Gastrocnemius medialis (tissue), 4 donors: ENCODE measurements at regions not wholly inside any gene's neighbourhood (a gene's known extent, or its start where the extent isn't known, plus 50 kb on each side); places are given as distances from the start of the nearest gene placed in this dataset.
"Not testable (repeated sequence)": the region's sequence is repeated elsewhere in the genome, so short reads cannot be mapped to it uniquely, and the experiment has no call there.

Experiments
- ATAC-seq, 2 donors: fragments of 150-250 bp; one replicate each; pipeline ENCODE4 v1.9.1; 2016
- DNase-seq, 2 donors: peaks; one replicate each; pipeline ENCODE4 v3.0.0-alpha.2; 2019
- H3K27ac ChIP-seq, 4 donors: fragments of 200-600 bp; sonication (generic); 1 replicate in 1 of 4; 2 replicates in 3 of 4; pipeline ENCODE4 v1.5.1; 2016 to 2018; ENCODE audit warnings: mild to moderate bottlenecking in 2 of 4, moderate library complexity in 1 of 4
- H3K27me3 ChIP-seq, 3 donors: fragments of 200-600 bp; sonication (generic) in 2 of 3; 1 replicate in 1 of 3; 2 replicates in 2 of 3; pipeline versions ENCODE4 v1.5.1 to v1.6.0; 2016 to 2019; ENCODE audit warnings: mild to moderate bottlenecking in 1 of 3, moderate library complexity in 1 of 3
- H3K36me3 ChIP-seq, 2 donors: fragments of 200-600 bp; sonication (generic) in 1 of 2; one replicate each; pipeline ENCODE4 v1.5.1; 2017 to 2018
- H3K4me1 ChIP-seq, 2 donors: fragments of 200-600 bp; sonication (generic) in 1 of 2; one replicate each; pipeline ENCODE4 v1.5.1; 2016 to 2017; ENCODE audit warnings: mild to moderate bottlenecking in 2 of 2
- H3K4me3 ChIP-seq, 4 donors: fragments of 200-600 bp; sonication (generic) in 3 of 4; 1 replicate in 1 of 4; 2 replicates in 3 of 4; pipeline ENCODE4 v1.5.1; 2016 to 2019; ENCODE audit warnings: mild to moderate bottlenecking in 2 of 4
- H3K9me3 ChIP-seq, 3 donors: fragments of 200-600 bp; sonication (generic) in 2 of 3; 1 replicate in 1 of 3; 2 replicates in 2 of 3; pipeline ENCODE4 v1.5.1; 2016 to 2019
- CTCF ChIP-seq, 5 experiments: fragments of 450-650 bp in 3 of 5; fragments of 200-600 bp in 2 of 5; sonication (generic) in 2 of 5; IDR thresholded peaks in 4 of 5; conservative IDR thresholded peaks in 1 of 5; 1 replicate in 4 of 5; 2 replicates in 1 of 5; pipeline ENCODE4 v1.5.1; 2016 to 2019; ENCODE audit warnings: antibody characterized with exemption in 5 of 5, mild to moderate bottlenecking in 3 of 5, moderate library complexity in 3 of 5
- POLR2A ChIP-seq, 2 donors: fragments of 450-650 bp; IDR thresholded peaks; one replicate each; pipeline ENCODE4 v1.6.1; 2017; ENCODE audit warnings: antibody characterized with exemption in 2 of 2, mild to moderate bottlenecking in 2 of 2, moderate library complexity in 2 of 2
- in situ Hi-C, 4 donors: fragments of 200-750 bp; cut with MboI; loops; one replicate each; pipeline versions ENCODE4 v1.15.0 to v1.8.0; 2017; ENCODE audit warnings: low sequenced_read_pairs in 4 of 4
- intact Hi-C: fragments of 100-400 bp; cut with DNase I; formaldehyde crosslinking; loops from one replicate; pipeline ENCODE4 v1.15.1; 2023; ENCODE audit warnings: low total_unique reads

- ATAC-seq, result no peak
- H3K27me3 ChIP-seq, result peaks cover 0 to 6% (median 0%) of the 10 kb centered on the region in 3 donors
- H3K9me3 ChIP-seq, result no peaks in the 10 kb centered on the region
- no peak for TF ChIP-seq CTCF (IDR thresholded peaks at IDR 0.05 in 4 of 5, conservative IDR thresholded peaks at IDR 0.05 in 1 of 5)
- no peak for TF ChIP-seq POLR2A (IDR thresholded peaks at IDR 0.05)
- no peak overlapping the region for H3K27ac ChIP-seq
- DNase-seq, result no peak
- intact Hi-C loops, result no loop called here
- H3K4me3 ChIP-seq, result no peak overlapping the region
- H3K4me1 ChIP-seq, result no peaks in the 10 kb centered on the region
- H3K36me3 ChIP-seq, result no peaks in the 10 kb centered on the region
- in situ Hi-C loops, result no loop called here
Measured at GRCh38 chr14:98916036-98916435, 356.0 kb downstream of the BCL11B start.

- in situ Hi-C loops (no loop called here), intact Hi-C loops (no loop called here)
- no peak for TF ChIP-seq CTCF (IDR thresholded peaks at IDR 0.05 in 4 of 5, conservative IDR thresholded peaks at IDR 0.05 in 1 of 5)
- TF ChIP-seq POLR2A (IDR thresholded peaks at IDR 0.05), result no peak
Measured at GRCh38 chr14:98916476-98916875, 355.5 kb downstream of the BCL11B start.

GRCh38 chr14:98919434-98919833, 352.6 kb downstream of the BCL11B start:
- Histone ChIP-seq H3K4me3 (no peak overlapping the region), H3K27me3 (no peaks in the 10 kb centered on the region), H3K27ac (no peak overlapping the region), H3K4me1 (no peaks in the 10 kb centered on the region), H3K36me3 (no peaks in the 10 kb centered on the region), H3K9me3 (no peaks in the 10 kb centered on the region)
- in situ Hi-C loops, result no loop called here
- TF ChIP-seq CTCF (IDR thresholded peaks at IDR 0.05 in 4 of 5, conservative IDR thresholded peaks at IDR 0.05 in 1 of 5), result no peak
- no peak for TF ChIP-seq POLR2A (IDR thresholded peaks at IDR 0.05)
- no peak for DNase-seq
- intact Hi-C loops, result no loop called here
- ATAC-seq, result no peak

More at GRCh38 chr14:98916476-98916875, 355.5 kb downstream of the BCL11B start:
- Histone ChIP-seq H3K36me3 (no peaks in the 10 kb centered on the region), H3K27me3 (peaks cover 0 to 6% (median 0%) of the 10 kb centered on the region in 3 donors), H3K27ac (no peak overlapping the region), H3K4me3 (no peak overlapping the region), H3K9me3 (no peaks in the 10 kb centered on the region), H3K4me1 (no peaks in the 10 kb centered on the region)
- ATAC-seq (no peak), DNase-seq (no peak)

DNA sequence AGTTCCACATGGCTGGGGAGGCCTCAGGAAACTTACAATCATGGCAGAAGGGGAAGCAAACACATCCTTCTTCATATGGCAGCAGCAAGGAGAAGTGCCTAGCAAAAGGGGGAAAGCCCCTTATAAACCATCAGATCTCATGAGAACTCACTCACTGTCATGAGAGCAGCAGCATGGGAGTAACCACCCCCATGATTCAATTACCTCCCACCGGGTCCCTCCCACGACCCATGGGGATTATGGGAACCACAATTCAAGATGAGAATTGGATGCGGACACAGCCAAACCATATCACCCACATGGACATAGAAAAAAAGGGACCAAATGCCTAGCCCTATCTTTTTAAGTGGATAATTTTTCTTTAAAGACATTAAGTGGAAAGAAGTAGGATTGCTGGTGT, 350.7 kb downstream of the BCL11B start:
- H3K4me1 ChIP-seq, H3K36me3 ChIP-seq, H3K9me3 ChIP-seq, in situ Hi-C loops, ATAC-seq, H3K4me3 ChIP-seq, H3K27ac ChIP-seq, intact Hi-C loops, DNase-seq, H3K27me3 ChIP-seq: not testable (repeated sequence)

DNA sequence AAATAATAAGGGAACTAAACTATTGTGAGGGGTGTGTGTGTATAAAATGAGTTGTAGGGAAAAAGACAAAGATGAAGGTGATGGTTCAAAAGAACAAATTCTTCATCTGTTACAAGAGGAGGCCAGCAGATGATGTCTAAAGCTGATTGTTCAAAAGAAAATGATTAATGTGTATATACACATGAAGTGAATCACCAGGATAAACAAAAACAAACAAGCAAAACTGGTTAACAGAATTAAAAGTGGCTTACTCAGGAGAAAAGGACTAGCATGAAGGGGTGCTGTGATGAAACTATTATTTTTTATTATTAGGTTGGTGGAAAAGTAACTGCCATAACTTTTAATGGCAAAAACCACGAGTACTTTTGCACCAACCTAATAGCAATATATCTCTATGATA, 348.4 kb downstream of the BCL11B start:
- DNase-seq (no peak), ATAC-seq (no peak)
- Histone ChIP-seq H3K4me1 (no peaks in the 10 kb centered on the region), H3K4me3 (no peak overlapping the region), H3K9me3 (no peaks in the 10 kb centered on the region), H3K36me3 (no peaks in the 10 kb centered on the region), H3K27me3 (no peaks in the 10 kb centered on the region), H3K27ac (no peak overlapping the region)
- in situ Hi-C loops (no loop called here), intact Hi-C loops (no loop called here)
- TF ChIP-seq POLR2A (IDR thresholded peaks at IDR 0.05), result no peak

GRCh38 chr14:98924046-98924445, 348.0 kb downstream of the BCL11B start:
- TF ChIP-seq CTCF (IDR thresholded peaks at IDR 0.05 in 4 of 5, conservative IDR thresholded peaks at IDR 0.05 in 1 of 5) (no peak), POLR2A (IDR thresholded peaks at IDR 0.05) (no peak)
- Histone ChIP-seq H3K36me3 (no peaks in the 10 kb centered on the region), H3K4me3 (no peak overlapping the region), H3K4me1 (no peaks in the 10 kb centered on the region), H3K9me3 (no peaks in the 10 kb centered on the region), H3K27me3 (no peaks in the 10 kb centered on the region), H3K27ac (no peak overlapping the region)
- ATAC-seq (no peak), DNase-seq (no peak)
- intact Hi-C loops (no loop called here), in situ Hi-C loops (no loop called here)
